HepG2 (cell line): ENCODE measurements at regions not wholly inside any gene's neighbourhood (a gene's known extent, or its start where the extent isn't known, plus 50 kb on each side); places are given as distances from the start of the nearest gene placed in this dataset.

ENCODE experiments used
- DNMT3B ChIP-seq: conservative IDR thresholded peaks from 2 replicates; pipeline ENCODE4 v1.6.1; 2016; ENCODE audit warnings: missing biosample characterization, control low read depth
- FOSL2 ChIP-seq: sonication (generic); formaldehyde crosslinking; IDR thresholded peaks from 2 replicates; pipeline ENCODE4 v1.4.0; 2020; ENCODE audit warnings: missing genetic modification reagents
- FOXA1 ChIP-seq, 2 experiments: fragments of 450-650 bp in 1 of 2; sonication (generic) in 1 of 2; formaldehyde crosslinking in 1 of 2; IDR thresholded peaks; 2 replicates each; pipeline versions ENCODE4 v1.4.0 to v1.6.1; 2016 to 2020; ENCODE audit warnings: missing genetic modification reagents in 1 of 2
- FOXP4 ChIP-seq: sonication (generic); formaldehyde crosslinking; IDR thresholded peaks from 2 replicates; pipeline ENCODE4 v1.4.0; 2020; ENCODE audit warnings: missing genetic modification reagents
- GATAD2A ChIP-seq: IDR thresholded peaks from 2 replicates; pipeline ENCODE4 v1.6.1; 2016
- ISL2 ChIP-seq: sonication (generic); formaldehyde crosslinking; IDR thresholded peaks from 2 replicates; pipeline ENCODE4 v1.5.0; 2020; ENCODE audit warnings: missing genetic modification reagents
- LCORL ChIP-seq, 2 experiments: fragments of 450-650 bp in 1 of 2; sonication (generic) in 1 of 2; formaldehyde crosslinking in 1 of 2; IDR thresholded peaks; 2 replicates each; pipeline versions ENCODE4 v1.5.0 to v1.6.1; 2017 to 2020; ENCODE audit warnings: antibody characterized with exemption in 1 of 2, missing genetic modification reagents in 1 of 2
- RERE ChIP-seq: IDR thresholded peaks from 2 replicates; pipeline ENCODE4 v1.6.1; 2016; ENCODE audit warnings: low read depth, missing genetic modification reagents, missing compliant biosample characterization
- RXRA ChIP-seq: sonication (generic); formaldehyde crosslinking; IDR thresholded peaks from 2 replicates; pipeline ENCODE4 v1.5.1; 2020; ENCODE audit warnings: missing genetic modification reagents
- SOX13 ChIP-seq, 3 experiments: fragments of 450-650 bp in 1 of 3; sonication (generic) in 1 of 3; formaldehyde crosslinking in 1 of 3; IDR thresholded peaks in 2 of 3; conservative IDR thresholded peaks in 1 of 3; 2 replicates each; pipeline versions ENCODE4 v1.5.0 to v1.6.1; 2016 to 2020; ENCODE audit warnings: antibody characterized with exemption in 1 of 3, mild to moderate bottlenecking in 1 of 3, missing compliant biosample characterization in 1 of 3, missing genetic modification reagents in 1 of 3, moderate library complexity in 1 of 3
- SOX5 ChIP-seq: IDR thresholded peaks from 2 replicates; pipeline ENCODE4 v1.6.1; 2016; ENCODE audit warnings: borderline replicate concordance
- TBX2 ChIP-seq: sonication (generic); formaldehyde crosslinking; IDR thresholded peaks from 2 replicates; pipeline ENCODE4 v1.5.0; 2020; ENCODE audit warnings: missing genetic modification reagents, mild to moderate bottlenecking, borderline replicate concordance
- ZFP90 ChIP-seq: sonication (generic); formaldehyde crosslinking; IDR thresholded peaks from 2 replicates; pipeline ENCODE4 v1.8.0; 2022; ENCODE audit warnings: missing genetic modification reagents, mild to moderate bottlenecking, inconsistent platforms, borderline replicate concordance
- ZNF326 ChIP-seq: sonication (generic); formaldehyde crosslinking; IDR thresholded peaks from 2 replicates; pipeline ENCODE4 v1.4.0; 2020; ENCODE audit warnings: missing genetic modification reagents, borderline replicate concordance
- ZNF609 ChIP-seq: sonication (generic); formaldehyde crosslinking; IDR thresholded peaks from 2 replicates; pipeline ENCODE4 v1.4.0; 2020; ENCODE audit warnings: mild to moderate bottlenecking, missing genetic modification reagents, borderline replicate concordance
- ZNF644 ChIP-seq: IDR thresholded peaks from 2 replicates; pipeline ENCODE4 v1.6.1; 2016; ENCODE audit warnings: low read depth

- no peak for TF ChIP-seq ZNF326 (CRISPR knock-in tag)
- peak; percentile 34; the same call in 1 of the 2 replicates for TF ChIP-seq GATAD2A (CRISPR knock-in tag)
- peak; percentile 39; the same call in 1 of the 2 replicates for TF ChIP-seq ISL2
- TF ChIP-seq ZNF609 (CRISPR knock-in tag): peak; percentile 73
- TF ChIP-seq LCORL (IDR thresholded peaks at IDR 0.05): no peak
- TF ChIP-seq LCORL (CRISPR knock-in tag; IDR thresholded peaks at IDR 0.05): peak; percentile 65; the same call in 1 of the 2 replicates
- TF ChIP-seq ZNF644 (CRISPR knock-in tag): peak; percentile 24; the same call in 1 of the 2 replicates
- no peak for TF ChIP-seq ZFP90 (CRISPR knock-in tag)
- peak; percentile 43 for TF ChIP-seq FOSL2
- TF ChIP-seq SOX13 (IDR thresholded peaks at IDR 0.05): peak; percentile 49; the same call in 1 of the 2 replicates
- peak in 1 of 2 experiments; percentile 88; a peak in 2 of 4 replicates for TF ChIP-seq SOX13 (CRISPR knock-in tag; conservative IDR thresholded peaks at IDR 0.05 in 1 of 2, IDR thresholded peaks at IDR 0.05 in 1 of 2)
- TF ChIP-seq SOX5 (CRISPR knock-in tag): peak; percentile 51; the same call in 1 of the 2 replicates
- TF ChIP-seq FOXP4 (CRISPR knock-in tag): peak; percentile 62
- TF ChIP-seq RERE (CRISPR knock-in tag): peak; percentile 78
- TF ChIP-seq DNMT3B (CRISPR knock-in tag): no peak
- TF ChIP-seq RXRA (CRISPR knock-in tag): peak; percentile 65; the same call in 1 of the 2 replicates
- TF ChIP-seq FOXA1 (IDR thresholded peaks at IDR 0.05): no peak
- peak; percentile 76 for TF ChIP-seq FOXA1 (CRISPR knock-in tag; IDR thresholded peaks at IDR 0.05)
- peak; percentile 26; the same call in 1 of the 2 replicates for TF ChIP-seq TBX2 (CRISPR knock-in tag)
Observed at GRCh38 chr9:89669361-89669842, 64.6 kb downstream of the GADD45G start (continued).
